H9 (cell line): ENCODE measurements at regions not wholly inside any gene's neighbourhood (a gene's known extent, or its start where the extent isn't known, plus 50 kb on each side); places are given as distances from the start of the nearest gene placed in this dataset.
"Not testable (repeated sequence)": the region's sequence is repeated elsewhere in the genome, so short reads cannot be mapped to it uniquely, and the experiment has no call there.

Experiments used
- DNase-seq: peaks from one replicate; pipeline ENCODE4 v3.0.0-alpha.2; 2017
- H2AFZ ChIP-seq: one replicate; pipeline ENCODE4 v1.6.1; 2013; ENCODE audit warnings: mild to moderate bottlenecking, low read length, control low read depth, moderate library complexity
- H2AK5ac ChIP-seq: 2 replicates; pipeline ENCODE4 v1.6.1; 2013; ENCODE audit warnings: low read length, control low read depth, mixed read lengths; ENCODE audit not compliant: insufficient read length
- H2BK120ac ChIP-seq: one replicate; pipeline ENCODE4 v1.6.1; 2013; ENCODE audit warnings: low read depth, mild to moderate bottlenecking, low read length, control low read depth, inconsistent platforms; ENCODE audit not compliant: poor library complexity, severe bottlenecking
- H2BK12ac ChIP-seq: 2 replicates; pipeline ENCODE4 v1.6.1; 2013; ENCODE audit warnings: low read length, control low read depth, mixed read lengths, low read depth; ENCODE audit not compliant: insufficient read length
- H2BK15ac ChIP-seq: 2 replicates; pipeline ENCODE4 v1.6.1; 2013; ENCODE audit warnings: low read depth, low read length, control low read depth
- H2BK20ac ChIP-seq: one replicate; pipeline ENCODE4 v1.6.1; 2013; ENCODE audit warnings: low read depth, mild to moderate bottlenecking, low read length, control low read depth, inconsistent platforms; ENCODE audit not compliant: poor library complexity, severe bottlenecking
- H2BK5ac ChIP-seq: 2 replicates; pipeline ENCODE4 v1.6.1; 2013; ENCODE audit warnings: low read length, control low read depth, mixed read lengths; ENCODE audit not compliant: insufficient read length
- H3K14ac ChIP-seq: 2 replicates; pipeline ENCODE4 v1.6.1; 2013; ENCODE audit warnings: low read length, control low read depth; ENCODE audit not compliant: insufficient read depth
- H3K18ac ChIP-seq: 2 replicates; pipeline ENCODE4 v1.6.1; 2013; ENCODE audit warnings: low read depth, mild to moderate bottlenecking, mixed read lengths, low read length, control low read depth; ENCODE audit not compliant: insufficient read length
- H3K23ac ChIP-seq: 2 replicates; pipeline ENCODE4 v1.6.1; 2013; ENCODE audit warnings: low read length, control low read depth, mixed read lengths, low read depth; ENCODE audit not compliant: insufficient read length
- H3K23me2 ChIP-seq: 2 replicates; pipeline ENCODE4 v1.6.1; 2013; ENCODE audit warnings: low read depth, mild to moderate bottlenecking, mixed read lengths, low read length, control low read depth; ENCODE audit not compliant: insufficient read length, poor library complexity, severe bottlenecking
- H3K27ac ChIP-seq: 2 replicates; pipeline ENCODE4 v1.5.1; 2013; ENCODE audit warnings: low read length, control low read depth, mixed read lengths, low read depth; ENCODE audit not compliant: insufficient read length
- H3K27me3 ChIP-seq: 2 replicates; pipeline ENCODE4 v1.6.1; 2013; ENCODE audit warnings: low read length, control low read depth, inconsistent platforms; ENCODE audit not compliant: insufficient read depth
- H3K4ac ChIP-seq: 2 replicates; pipeline ENCODE4 v1.6.1; 2013; ENCODE audit warnings: low read depth, mild to moderate bottlenecking, control low read depth, inconsistent platforms, low read length, moderate library complexity
- H3K4me1 ChIP-seq: 2 replicates; pipeline ENCODE4 v1.6.1; 2013; ENCODE audit warnings: low read length, control low read depth, inconsistent platforms; ENCODE audit not compliant: insufficient read depth
- H3K4me2 ChIP-seq: 2 replicates; pipeline ENCODE4 v1.6.1; 2013; ENCODE audit warnings: low read length, control low read depth, mixed read lengths; ENCODE audit not compliant: insufficient read length, insufficient read depth
- H3K56ac ChIP-seq: 2 replicates; pipeline ENCODE4 v1.6.1; 2013; ENCODE audit warnings: low read depth, mild to moderate bottlenecking, mixed read lengths, low read length, control low read depth; ENCODE audit not compliant: insufficient read length
- H3K79me1 ChIP-seq: 2 replicates; pipeline ENCODE4 v1.6.1; 2013; ENCODE audit warnings: low read depth, mild to moderate bottlenecking, moderate library complexity, low read length, control low read depth, inconsistent platforms; ENCODE audit not compliant: insufficient read depth, poor library complexity, severe bottlenecking
- H3K79me2 ChIP-seq: 2 replicates; pipeline ENCODE4 v1.6.1; 2013; ENCODE audit warnings: low read length, control low read depth, inconsistent platforms; ENCODE audit not compliant: insufficient read depth
- H3K9ac ChIP-seq: 2 replicates; pipeline ENCODE4 v1.6.1; 2013; ENCODE audit warnings: low read length, control low read depth, mixed read lengths; ENCODE audit not compliant: insufficient read length; ENCODE audit errors: extremely low read depth
- H3K9me3 ChIP-seq: one replicate; pipeline ENCODE4 v1.6.1; 2013; ENCODE audit warnings: low read depth, low read length, inconsistent platforms; ENCODE audit not compliant: control insufficient read depth
- H3T11ph ChIP-seq: one replicate; pipeline ENCODE4 v1.6.1; 2013; ENCODE audit warnings: mild to moderate bottlenecking, low read length, control low read depth, inconsistent platforms
- H4K20me1 ChIP-seq: one replicate; pipeline ENCODE4 v1.6.1; 2013; ENCODE audit not compliant: control insufficient read depth, insufficient read length, insufficient read depth
- H4K5ac ChIP-seq: 2 replicates; pipeline ENCODE4 v1.6.1; 2013; ENCODE audit warnings: low read depth, mild to moderate bottlenecking, mixed read lengths, low read length, control low read depth; ENCODE audit not compliant: insufficient read length
- H4K8ac ChIP-seq: replicated peaks from 2 replicates; pipeline ENCODE4 v1.6.1; 2013; ENCODE audit warnings: low read length, control low read depth, mixed read lengths, low read depth; ENCODE audit not compliant: insufficient read length
- H4K91ac ChIP-seq: 2 replicates; pipeline ENCODE4 v1.6.1; 2013; ENCODE audit warnings: low read depth, mild to moderate bottlenecking, moderate library complexity, mixed read lengths, low read length, control low read depth; ENCODE audit not compliant: insufficient read length
- H3K27ac Mint-ChIP-seq, 3 experiments: 2 replicates in 2 of 3; 3 replicates in 1 of 3; pipeline ENCODE4 v1.8.0; 2020 to 2021; ENCODE audit warnings: mixed read lengths in 3 of 3, mild to moderate bottlenecking in 1 of 3, moderate library complexity in 1 of 3
- H3K27me3 Mint-ChIP-seq: 2 replicates; pipeline ENCODE4 v1.8.0; 2021; ENCODE audit warnings: low read depth, mild to moderate bottlenecking, moderate library complexity, mixed read lengths
- H3K36me3 Mint-ChIP-seq, 3 experiments: 2 replicates in 2 of 3; 3 replicates in 1 of 3; pipeline ENCODE4 v1.8.0; 2020 to 2021; ENCODE audit warnings: low read depth in 3 of 3, mixed read lengths in 3 of 3; ENCODE audit not compliant: insufficient read depth in 1 of 3
- H3K4me1 Mint-ChIP-seq, 2 experiments: 2 replicates each; pipeline ENCODE4 v1.8.0; 2020; ENCODE audit warnings: mixed read lengths in 2 of 2
- H3K4me3 Mint-ChIP-seq, 2 experiments: 2 replicates in 1 of 2; 3 replicates in 1 of 2; pipeline ENCODE4 v1.8.0; 2020 to 2021; ENCODE audit warnings: mild to moderate bottlenecking in 2 of 2, mixed read lengths in 2 of 2, moderate library complexity in 1 of 2
- H3K9me3 Mint-ChIP-seq, 2 experiments: 2 replicates in 1 of 2; 3 replicates in 1 of 2; pipeline ENCODE4 v1.8.0; 2020; ENCODE audit warnings: mild to moderate bottlenecking in 2 of 2, mixed read lengths in 2 of 2, moderate library complexity in 1 of 2
- WGBS: extraction: QIAGEN DNeasy Blood & Tissue Kit; methylation state at CpG from one replicate; pipeline ENCODE4 v1.1.7; 2013; ENCODE audit warnings: missing lambda C conversion rate, low lambda C conversion rate, mixed read lengths; ENCODE audit not compliant: insufficient read length; ENCODE audit errors: extremely low coverage; 5-methylcytosine and 5-hydroxymethylcytosine counted together
- TF ChIP-seq, protein P1 (sequence below): fragments of 200-600 bp; sonication (generic); conservative IDR thresholded peaks from 3 replicates; pipeline ENCODE4 v1.8.0; 2021; ENCODE audit warnings: antibody characterized with exemption, mild to moderate bottlenecking

DNA sequence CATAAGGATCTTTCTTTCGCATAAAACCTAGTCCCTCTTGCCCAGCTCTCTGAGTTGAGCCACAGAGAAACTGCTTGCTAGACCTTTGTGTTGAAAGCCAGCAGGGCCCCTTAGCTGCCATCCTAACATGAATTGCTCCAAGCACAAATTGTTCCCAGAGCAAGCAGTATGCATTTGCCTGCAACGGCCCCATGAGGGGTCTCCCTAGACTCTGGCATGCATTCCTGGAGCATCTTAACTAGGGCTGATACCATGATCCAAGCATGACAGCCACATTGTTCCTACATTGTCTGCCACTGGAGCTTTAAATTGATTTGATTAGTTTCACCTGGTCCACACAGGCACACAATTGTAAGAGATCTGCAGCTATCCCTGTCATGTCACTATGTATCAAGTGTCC lies 428.1 kb downstream of the TAFA4 start:
- Histone ChIP-seq H2BK15ac (no peak overlapping the region), H2BK120ac (no peak overlapping the region), H4K91ac (no peak overlapping the region), H2BK12ac (no peak overlapping the region), H3K27ac (no peak overlapping the region), H2AFZ (no peak overlapping the region), H4K8ac (no peak overlapping the region), H3K27me3 (no peaks in the 10 kb centered on the region), H3K18ac (no peak overlapping the region), H4K5ac (no peak overlapping the region), H3K79me1 (no peaks in the 10 kb centered on the region), H2BK5ac (no peak overlapping the region), H3K79me2 (no peaks in the 10 kb centered on the region), H3K23me2 (no peaks in the 10 kb centered on the region), H3K56ac (no peak overlapping the region), H3T11ph (no peak overlapping the region), H2BK20ac (no peak overlapping the region), H3K9ac (no peak overlapping the region), H3K23ac (no peak overlapping the region), H4K20me1 (no peaks in the 10 kb centered on the region), H3K14ac (no peak overlapping the region), H3K4me2 (no peak overlapping the region), H3K4ac (no peak overlapping the region), H3K9me3 (no peaks in the 10 kb centered on the region), H3K4me1 (no peaks in the 10 kb centered on the region), H2AK5ac (no peak overlapping the region)
- H3K4me3 Mint-ChIP-seq: no peak overlapping the region
- H3K4me1 Mint-ChIP-seq: no peaks in the 10 kb centered on the region
- H3K36me3 Mint-ChIP-seq: no peaks in the 10 kb centered on the region
- H3K27ac Mint-ChIP-seq: no peak overlapping the region
- peak; percentile 25 for DNase-seq
- WGBS: no CpG with 5 or more reads among the region's 2 CpGs
- TF ChIP-seq, protein P1, sequence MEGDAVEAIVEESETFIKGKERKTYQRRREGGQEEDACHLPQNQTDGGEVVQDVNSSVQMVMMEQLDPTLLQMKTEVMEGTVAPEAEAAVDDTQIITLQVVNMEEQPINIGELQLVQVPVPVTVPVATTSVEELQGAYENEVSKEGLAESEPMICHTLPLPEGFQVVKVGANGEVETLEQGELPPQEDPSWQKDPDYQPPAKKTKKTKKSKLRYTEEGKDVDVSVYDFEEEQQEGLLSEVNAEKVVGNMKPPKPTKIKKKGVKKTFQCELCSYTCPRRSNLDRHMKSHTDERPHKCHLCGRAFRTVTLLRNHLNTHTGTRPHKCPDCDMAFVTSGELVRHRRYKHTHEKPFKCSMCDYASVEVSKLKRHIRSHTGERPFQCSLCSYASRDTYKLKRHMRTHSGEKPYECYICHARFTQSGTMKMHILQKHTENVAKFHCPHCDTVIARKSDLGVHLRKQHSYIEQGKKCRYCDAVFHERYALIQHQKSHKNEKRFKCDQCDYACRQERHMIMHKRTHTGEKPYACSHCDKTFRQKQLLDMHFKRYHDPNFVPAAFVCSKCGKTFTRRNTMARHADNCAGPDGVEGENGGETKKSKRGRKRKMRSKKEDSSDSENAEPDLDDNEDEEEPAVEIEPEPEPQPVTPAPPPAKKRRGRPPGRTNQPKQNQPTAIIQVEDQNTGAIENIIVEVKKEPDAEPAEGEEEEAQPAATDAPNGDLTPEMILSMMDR: no peak
- no peaks in the 10 kb centered on the region for H3K27me3 Mint-ChIP-seq
- H3K9me3 Mint-ChIP-seq: no peaks in the 10 kb centered on the region

DNA sequence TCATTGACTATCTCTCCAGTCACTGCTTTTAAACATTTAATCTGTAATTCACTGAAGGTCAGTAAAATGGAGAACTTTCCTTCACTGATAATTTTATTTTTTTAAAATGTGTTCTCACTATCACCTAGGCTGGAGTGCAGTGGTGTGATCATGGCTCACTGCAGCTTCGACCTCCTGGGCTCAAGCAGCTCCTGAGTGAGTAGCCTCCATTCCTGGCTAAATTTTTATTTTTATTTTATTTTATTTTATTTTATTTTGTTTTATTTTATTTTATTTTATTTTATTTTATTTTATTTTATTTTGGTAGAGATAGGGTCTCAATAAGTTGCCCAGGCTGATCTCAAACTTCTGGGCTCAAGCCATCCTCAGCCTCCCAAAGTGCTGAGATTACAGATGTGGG lies 446.5 kb downstream of the TAFA4 start:
- not testable (repeated sequence) for H3K27me3 Mint-ChIP-seq, H3K9ac ChIP-seq, H2BK120ac ChIP-seq, H2BK20ac ChIP-seq, H3K27me3 ChIP-seq, H3T11ph ChIP-seq, H3K4me1 ChIP-seq, DNase-seq, H3K4ac ChIP-seq, H2AFZ ChIP-seq, H3K56ac ChIP-seq, H2BK12ac ChIP-seq, H4K8ac ChIP-seq, H3K23ac ChIP-seq, H3K79me1 ChIP-seq, H4K20me1 ChIP-seq, H4K5ac ChIP-seq, H3K4me3 Mint-ChIP-seq, H3K4me2 ChIP-seq, H2BK15ac ChIP-seq, H3K18ac ChIP-seq, H3K27ac Mint-ChIP-seq, H2BK5ac ChIP-seq, H3K27ac ChIP-seq, H3K36me3 Mint-ChIP-seq, H3K14ac ChIP-seq, H3K79me2 ChIP-seq, H3K9me3 Mint-ChIP-seq, H3K23me2 ChIP-seq, H4K91ac ChIP-seq, H3K9me3 ChIP-seq, H2AK5ac ChIP-seq
- WGBS: no CpG with 5 or more reads among the region's 1 CpG
- H3K4me1 Mint-ChIP-seq: peaks cover 0 to 15% of the 10 kb centered on the region in 2 experiments; a peak in 2 of 4 replicates
